KMS-11 (cell line): ENCODE measurements at regions not wholly inside any gene's neighbourhood (a gene's known extent, or its start where the extent isn't known, plus 50 kb on each side); places are given as distances from the start of the nearest gene placed in this dataset.

Source experiments
- H2AFZ ChIP-seq: fragments of 200-600 bp; sonication (generic); 2 replicates; pipeline ENCODE4 v1.6.1; 2016; ENCODE audit warnings: antibody characterized with exemption, mixed run types, low read depth
- H3K27ac ChIP-seq: fragments of 200-600 bp; sonication (generic); 2 replicates; pipeline ENCODE4 v1.6.1; 2016; ENCODE audit warnings: mild to moderate bottlenecking, mixed run types
- H3K27me3 ChIP-seq: fragments of 200-600 bp; sonication (generic); 2 replicates; pipeline ENCODE4 v1.6.1; 2017; ENCODE audit warnings: mild to moderate bottlenecking, low read depth, mixed run types, moderate library complexity; ENCODE audit not compliant: insufficient read depth
- H3K36me3 ChIP-seq: fragments of 200-600 bp; sonication (generic); 2 replicates; pipeline ENCODE4 v1.6.1; 2017; ENCODE audit warnings: mild to moderate bottlenecking, mixed run types; ENCODE audit not compliant: insufficient read depth
- H3K4me1 ChIP-seq: fragments of 200-600 bp; sonication (generic); 2 replicates; pipeline ENCODE4 v1.6.1; 2016; ENCODE audit warnings: mild to moderate bottlenecking, low read depth, mixed run types; ENCODE audit not compliant: poor library complexity, severe bottlenecking
- H3K4me2 ChIP-seq: fragments of 200-600 bp; sonication (generic); 2 replicates; pipeline ENCODE4 v1.7.0; 2016; ENCODE audit warnings: mild to moderate bottlenecking, mixed run types
- H3K4me3 ChIP-seq: fragments of 200-600 bp; sonication (generic); IDR thresholded peaks from 2 replicates; pipeline ENCODE4 v1.6.1; 2017; ENCODE audit warnings: low read depth, low read length, mixed read lengths; ENCODE audit not compliant: insufficient read depth
- H3K79me2 ChIP-seq: fragments of 200-600 bp; sonication (generic); 2 replicates; pipeline ENCODE4 v1.6.1; 2016; ENCODE audit warnings: low read depth, mixed run types; ENCODE audit not compliant: insufficient read depth
- H3K9ac ChIP-seq: fragments of 200-600 bp; sonication (generic); 2 replicates; pipeline ENCODE4 v1.6.1; 2016; ENCODE audit warnings: mild to moderate bottlenecking, mixed run types
- H4K20me1 ChIP-seq: fragments of 200-600 bp; sonication (generic); 2 replicates; pipeline ENCODE4 v1.6.1; 2016; ENCODE audit warnings: mild to moderate bottlenecking, mixed run types; ENCODE audit not compliant: insufficient read depth
- CTCF ChIP-seq: fragments of 200-600 bp; sonication (generic); conservative IDR thresholded peaks from 2 replicates; pipeline ENCODE4 v1.6.1; 2017; ENCODE audit warnings: low read depth, mild to moderate bottlenecking, antibody characterized with exemption, low read length, moderate library complexity, mixed read lengths

- Histone ChIP-seq H3K36me3 (no peaks in the 10 kb centered on the region), H2AFZ (no peak overlapping the region), H4K20me1 (no peaks in the 10 kb centered on the region), H3K27me3 (peaks cover 10% of the 10 kb centered on the region; the same call in 1 of the 2 replicates), H3K4me2 (no peak overlapping the region), H3K9ac (no peak overlapping the region), H3K79me2 (no peaks in the 10 kb centered on the region), H3K27ac (no peak overlapping the region), H3K4me1 (no peaks in the 10 kb centered on the region), H3K4me3 (no peak overlapping the region)
- no peak for TF ChIP-seq CTCF
Observed at GRCh38 chr4:1562371-1562770, 121.7 kb downstream of the FAM53A start.

- H4K20me1 ChIP-seq = no peaks in the 10 kb centered on the region
- no peak overlapping the region for H3K4me2 ChIP-seq
- H3K79me2 ChIP-seq = no peaks in the 10 kb centered on the region
- no peak for TF ChIP-seq CTCF
- H3K36me3 ChIP-seq = no peaks in the 10 kb centered on the region
- peaks cover 15% of the 10 kb centered on the region; the same call in 1 of the 2 replicates for H3K27me3 ChIP-seq
- no peak overlapping the region for H3K27ac ChIP-seq
- no peak overlapping the region for H3K4me3 ChIP-seq
- H3K4me1 ChIP-seq = no peaks in the 10 kb centered on the region
- H2AFZ ChIP-seq = no peak overlapping the region
- H3K9ac ChIP-seq = no peak overlapping the region
Observed at GRCh38 chr4:1561286-1561990, 122.7 kb downstream of the FAM53A start.

GRCh38 chr4:1559896-1560650 is 124.0 kb downstream of the FAM53A start:
- Histone ChIP-seq H3K4me3 (no peak overlapping the region), H3K79me2 (no peaks in the 10 kb centered on the region), H3K9ac (no peak overlapping the region), H2AFZ (no peak overlapping the region), H3K27me3 (peaks cover 14% of the 10 kb centered on the region; the same call in 1 of the 2 replicates), H4K20me1 (no peaks in the 10 kb centered on the region), H3K4me2 (no peak overlapping the region), H3K27ac (no peak overlapping the region), H3K36me3 (no peaks in the 10 kb centered on the region), H3K4me1 (no peaks in the 10 kb centered on the region)
- no peak for TF ChIP-seq CTCF

- H3K27me3 ChIP-seq = peaks cover 17% of the 10 kb centered on the region; the same call in 1 of the 2 replicates
- no peak overlapping the region for H3K27ac ChIP-seq
- no peak overlapping the region for H3K4me3 ChIP-seq
- H3K36me3 ChIP-seq = no peaks in the 10 kb centered on the region
- no peak overlapping the region for H3K9ac ChIP-seq
- no peaks in the 10 kb centered on the region for H4K20me1 ChIP-seq
- H2AFZ ChIP-seq = no peak overlapping the region
- no peak for TF ChIP-seq CTCF
- no peaks in the 10 kb centered on the region for H3K4me1 ChIP-seq
- no peak overlapping the region for H3K4me2 ChIP-seq
- no peaks in the 10 kb centered on the region for H3K79me2 ChIP-seq
Observed at GRCh38 chr4:1558205-1558604, 125.9 kb downstream of the FAM53A start.
